Breast epithelium (tissue), 3 donors: ENCODE measurements at regions not wholly inside any gene's neighbourhood (a gene's known extent, or its start where the extent isn't known, plus 50 kb on each side); places are given as distances from the start of the nearest gene placed in this dataset.

Experiments
- CTCF ChIP-seq, 3 donors: fragments of 450-650 bp; IDR thresholded peaks; one replicate each; pipeline ENCODE4 v1.5.1; 2016 to 2017; ENCODE audit warnings: antibody characterized with exemption in 3 of 3, mild to moderate bottlenecking in 3 of 3, moderate library complexity in 3 of 3
- POLR2A ChIP-seq: fragments of 450-650 bp; IDR thresholded peaks from one replicate; pipeline ENCODE4 v1.6.1; 2016; ENCODE audit warnings: antibody characterized with exemption, mild to moderate bottlenecking, moderate library complexity
- POLR2AphosphoS5 ChIP-seq, 3 donors: sonication (generic); formaldehyde crosslinking; IDR thresholded peaks; one replicate each; pipeline ENCODE4 v1.6.1; 2017; ENCODE audit warnings: antibody characterized with exemption in 3 of 3

GRCh38 chr5:117296872-117297271, 722.2 kb upstream of the SEMA6A start:
- no peak for TF ChIP-seq POLR2A
- no peak for TF ChIP-seq CTCF (IDR thresholded peaks at IDR 0.05)
- TF ChIP-seq POLR2AphosphoS5 (IDR thresholded peaks at IDR 0.05): no peak
